HEK293T (cell line): ENCODE measurements at regions not wholly inside any gene's neighbourhood (a gene's known extent, or its start where the extent isn't known, plus 50 kb on each side); places are given as distances from the start of the nearest gene placed in this dataset.

Experiments used
- ELF4 ChIP-seq: fragments of 450-650 bp; IDR thresholded peaks from 2 replicates; pipeline ENCODE4 v1.6.1; 2017; ENCODE audit warnings: antibody characterized with exemption
- FOXK2 ChIP-seq: fragments of 450-650 bp; IDR thresholded peaks from 2 replicates; pipeline ENCODE4 v1.6.1; 2016; ENCODE audit warnings: mild to moderate bottlenecking
- TF ChIP-seq, protein P1 (sequence below): fragments of 450-650 bp; IDR thresholded peaks from 2 replicates; pipeline ENCODE4 v1.6.1; 2016

DNA sequence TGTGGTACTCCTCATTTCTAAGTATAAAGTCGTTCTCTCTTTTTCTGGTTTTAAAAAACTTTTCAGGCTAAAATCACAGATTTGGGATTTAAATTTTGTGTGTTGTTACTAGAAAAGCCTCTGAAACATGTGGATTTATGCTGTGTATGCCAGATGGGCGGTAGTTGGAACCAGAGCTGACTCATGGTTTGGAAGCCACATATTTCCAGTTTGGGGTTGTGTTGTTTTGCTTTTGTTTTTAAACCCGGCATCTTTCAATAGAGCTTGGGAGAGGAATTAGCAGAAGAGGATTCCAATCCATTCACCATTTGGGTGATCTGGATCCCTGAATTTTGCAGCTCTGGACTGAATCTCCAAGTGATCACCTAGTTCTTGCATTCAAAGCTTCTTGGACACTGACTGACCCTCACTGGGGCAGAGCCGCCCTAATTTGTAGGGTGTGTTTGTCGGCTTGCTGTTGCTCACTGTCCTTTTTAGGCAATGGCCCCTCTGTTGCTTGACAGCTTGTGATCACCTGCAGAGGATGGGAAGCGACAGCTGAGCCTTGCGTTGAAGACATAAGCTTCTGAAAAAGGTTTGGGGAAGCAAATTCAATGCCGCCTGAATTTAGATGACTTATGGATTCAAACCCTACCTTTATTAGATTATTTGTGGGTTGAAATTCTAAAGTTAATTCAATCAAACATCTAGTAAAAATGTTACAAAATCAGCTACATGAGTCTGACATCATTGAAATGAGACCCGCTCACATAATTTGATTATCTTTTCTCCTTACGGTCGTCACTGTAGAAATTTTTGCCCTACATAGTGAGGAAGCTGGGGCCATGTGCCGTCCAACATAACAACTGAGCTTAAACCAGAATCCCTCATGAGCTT lies 79.9 kb upstream of the CD83 start:
- TF ChIP-seq ELF4, result no peak
- TF ChIP-seq, protein P1, sequence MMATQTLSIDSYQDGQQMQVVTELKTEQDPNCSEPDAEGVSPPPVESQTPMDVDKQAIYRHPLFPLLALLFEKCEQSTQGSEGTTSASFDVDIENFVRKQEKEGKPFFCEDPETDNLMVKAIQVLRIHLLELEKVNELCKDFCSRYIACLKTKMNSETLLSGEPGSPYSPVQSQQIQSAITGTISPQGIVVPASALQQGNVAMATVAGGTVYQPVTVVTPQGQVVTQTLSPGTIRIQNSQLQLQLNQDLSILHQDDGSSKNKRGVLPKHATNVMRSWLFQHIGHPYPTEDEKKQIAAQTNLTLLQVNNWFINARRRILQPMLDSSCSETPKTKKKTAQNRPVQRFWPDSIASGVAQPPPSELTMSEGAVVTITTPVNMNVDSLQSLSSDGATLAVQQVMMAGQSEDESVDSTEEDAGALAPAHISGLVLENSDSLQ, result no peak
- no peak for TF ChIP-seq FOXK2
